GM21528 (cell line): ENCODE measurements at regions not wholly inside any gene's neighbourhood (a gene's known extent, or its start where the extent isn't known, plus 50 kb on each side); places are given as distances from the start of the nearest gene placed in this dataset.
"Not testable (repeated sequence)": the region's sequence is repeated elsewhere in the genome, so short reads cannot be mapped to it uniquely, and the experiment has no call there.

ENCODE experiments used
- ATAC-seq: cut with Tn5 transposase; IDR thresholded peaks from one replicate; pipeline ENCODE4 v1.9.1; 2021; ENCODE audit warnings: mild to moderate bottlenecking, moderate library complexity; ENCODE audit not compliant: unreplicated experiment, low FRiP score

GRCh38 chr9:29174136-29174535 is 1600.9 kb upstream of the C9orf72 start:
- ATAC-seq = no peak

GRCh38 chr9:29176231-29176630 is 1603.0 kb upstream of the C9orf72 start:
- no peak for ATAC-seq

GRCh38 chr9:29176786-29177185 is 1603.5 kb upstream of the C9orf72 start:
- no peak for ATAC-seq

- no peak for ATAC-seq
These were observed 1610.7 kb upstream of the C9orf72 start for GRCh38 chr9:29183971-29184370.

GRCh38 chr9:29188771-29189170 is 1615.5 kb upstream of the C9orf72 start:
- ATAC-seq = not testable (repeated sequence)

- not testable (repeated sequence) for ATAC-seq
These were observed 1615.9 kb upstream of the C9orf72 start for GRCh38 chr9:29189221-29189620.

- ATAC-seq = no peak
These were observed 1625.6 kb upstream of the C9orf72 start for GRCh38 chr9:29198861-29199260.

- ATAC-seq = no peak
These were observed 1626.7 kb upstream of the C9orf72 start for GRCh38 chr9:29199975-29200374.

- no peak for ATAC-seq
These were observed 1627.4 kb upstream of the C9orf72 start for GRCh38 chr9:29200650-29201049.

GRCh38 chr9:29203244-29203930 is 1630.1 kb upstream of the C9orf72 start:
- ATAC-seq = no peak

- no peak for ATAC-seq
These were observed 1635.4 kb upstream of the C9orf72 start for GRCh38 chr9:29208670-29209069.

GRCh38 chr9:29209748-29210291 is 1636.5 kb upstream of the C9orf72 start:
- ATAC-seq = no peak

- ATAC-seq = no peak
These were observed 1637.8 kb upstream of the C9orf72 start for GRCh38 chr9:29211003-29211579.

- peak; percentile 93 for ATAC-seq
These were observed 1638.5 kb upstream of the C9orf72 start for GRCh38 chr9:29211580-29212396.

- ATAC-seq = no peak
These were observed 1639.4 kb upstream of the C9orf72 start for GRCh38 chr9:29212397-29213387.

- ATAC-seq = no peak
These were observed 1640.3 kb upstream of the C9orf72 start, which contains the start of gene LINGO2 for GRCh38 chr9:29213417-29214153. TSS of gene LINGO2 (minus strand) at chr9:29213601.

- no peak for ATAC-seq
These were observed 1640.9 kb upstream of the C9orf72 start for GRCh38 chr9:29214154-29214689.

- ATAC-seq = no peak
These were observed 1641.5 kb upstream of the C9orf72 start for GRCh38 chr9:29214690-29215253.

- ATAC-seq = no peak
These were observed 1644.7 kb upstream of the C9orf72 start for GRCh38 chr9:29217966-29218365.
